Activated T-cell treated with anti-CD3 and anti-CD28 coated beads, Interleukin-2, amount 50 U/mL, for 4 hours (primary cell): ENCODE measurements at regions not wholly inside any gene's neighbourhood (a gene's known extent, or its start where the extent isn't known, plus 50 kb on each side); places are given as distances from the start of the nearest gene placed in this dataset.
"Not testable (repeated sequence)": the region's sequence is repeated elsewhere in the genome, so short reads cannot be mapped to it uniquely, and the experiment has no call there.

Experiments
- ATAC-seq, 2 donors: fragments of 200-7000 bp; cut with Tn5 transposase; one replicate each; pipeline ENCODE4 v1.10.0; 2021
- DNase-seq: peaks from one replicate; pipeline ENCODE4 v3.0.0-alpha.2; 2020
- H3K27me3 Mint-ChIP-seq: one replicate; pipeline ENCODE4 v1.8.0; 2021; ENCODE audit warnings: low read depth, mixed read lengths
- H3K36me3 Mint-ChIP-seq: one replicate; pipeline ENCODE4 v1.8.0; 2022; ENCODE audit warnings: mixed read lengths; ENCODE audit not compliant: insufficient read depth
- H3K4me1 Mint-ChIP-seq: one replicate; pipeline ENCODE4 v1.8.0; 2021; ENCODE audit warnings: low read depth, mixed read lengths
- H3K4me3 Mint-ChIP-seq: one replicate; pipeline ENCODE4 v1.8.0; 2021; ENCODE audit warnings: mild to moderate bottlenecking, moderate library complexity, mixed read lengths
- H3K9me3 Mint-ChIP-seq: one replicate; pipeline ENCODE4 v1.8.0; 2021; ENCODE audit warnings: mixed read lengths

DNA sequence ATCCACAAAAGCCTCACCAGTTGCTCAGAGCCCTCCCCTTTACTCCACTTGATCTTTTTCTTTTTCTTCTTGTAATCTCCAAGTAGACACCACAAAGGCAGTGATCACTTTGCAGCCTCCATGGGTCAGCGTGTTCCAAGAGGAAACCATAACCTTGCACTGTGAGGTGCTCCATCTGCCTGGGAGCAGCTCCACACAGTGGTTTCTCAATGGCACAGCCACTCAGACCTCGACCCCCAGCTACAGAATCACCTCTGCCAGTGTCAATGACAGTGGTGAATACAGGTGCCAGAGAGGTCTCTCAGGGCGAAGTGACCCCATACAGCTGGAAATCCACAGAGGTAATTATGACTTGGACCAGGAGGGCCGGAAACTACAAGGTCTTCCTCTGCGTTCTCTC lies 95.6 kb downstream of the FAM72B start:
- not testable (repeated sequence) for H3K9me3 Mint-ChIP-seq

DNA sequence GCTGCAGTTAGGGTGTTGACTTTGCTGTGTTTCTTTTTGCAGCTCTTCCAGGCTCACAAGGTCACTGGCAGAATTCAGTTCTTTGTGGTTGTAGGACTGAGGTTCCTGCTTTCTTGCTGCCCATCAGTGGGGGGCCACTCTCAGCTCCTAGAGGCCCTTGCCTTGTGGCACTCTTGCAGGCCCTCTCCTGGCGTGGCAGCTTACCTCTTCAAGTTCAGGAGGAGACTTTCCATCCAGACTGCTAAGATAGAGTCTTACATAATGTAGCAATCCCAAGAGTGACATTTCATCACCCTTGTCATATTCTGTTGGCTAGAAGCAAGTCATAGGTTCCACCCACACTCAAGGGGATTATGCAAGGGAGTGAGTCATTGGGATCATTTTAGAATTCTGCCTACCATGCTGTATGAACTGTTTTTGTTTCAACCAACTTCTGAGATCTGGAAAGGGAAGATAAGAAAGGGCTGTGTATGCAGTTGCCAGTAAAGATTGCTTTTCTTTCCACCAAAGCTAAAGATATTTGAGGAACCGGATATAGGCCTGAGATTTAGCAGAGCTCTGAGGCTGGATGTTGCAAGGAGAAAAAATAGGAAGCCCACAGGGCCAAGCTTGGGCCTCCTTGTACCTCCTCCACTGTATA lies 91.7 kb downstream of the FAM72B start:
- H3K36me3 Mint-ChIP-seq, DNase-seq: not testable (repeated sequence)
- ATAC-seq = peak; percentile 17 to 25

More for the DNA sequence above, 95.6 kb downstream of the FAM72B start:
- H3K27me3 Mint-ChIP-seq, DNase-seq, H3K4me1 Mint-ChIP-seq, ATAC-seq, H3K4me3 Mint-ChIP-seq, H3K36me3 Mint-ChIP-seq: not testable (repeated sequence)

DNA sequence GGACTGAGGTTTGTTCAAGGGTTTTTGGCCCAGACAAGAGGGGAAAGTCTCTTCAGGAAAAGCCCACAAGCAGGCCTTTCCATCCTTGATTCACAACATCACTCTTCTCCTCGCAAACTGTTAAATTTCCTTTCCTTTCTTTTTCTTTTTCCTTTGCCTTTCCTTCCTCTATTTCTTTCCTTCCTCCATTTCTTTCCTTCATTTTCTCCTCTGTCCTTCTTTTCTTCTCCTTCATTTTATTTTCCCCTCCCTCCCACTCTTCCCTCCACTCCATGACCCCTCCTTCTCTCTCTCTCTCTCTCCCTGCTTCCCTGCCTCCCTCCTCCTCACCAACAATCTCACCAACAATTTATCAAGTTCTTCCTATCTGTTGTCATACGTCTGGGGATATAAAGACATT lies 89.1 kb downstream of the FAM72B start:
- not testable (repeated sequence) for H3K4me3 Mint-ChIP-seq, H3K9me3 Mint-ChIP-seq, H3K36me3 Mint-ChIP-seq, H3K4me1 Mint-ChIP-seq, DNase-seq, H3K27me3 Mint-ChIP-seq, ATAC-seq

More for the DNA sequence above, 91.7 kb downstream of the FAM72B start:
- not testable (repeated sequence) for H3K4me1 Mint-ChIP-seq, H3K4me3 Mint-ChIP-seq, H3K27me3 Mint-ChIP-seq, H3K9me3 Mint-ChIP-seq

DNA sequence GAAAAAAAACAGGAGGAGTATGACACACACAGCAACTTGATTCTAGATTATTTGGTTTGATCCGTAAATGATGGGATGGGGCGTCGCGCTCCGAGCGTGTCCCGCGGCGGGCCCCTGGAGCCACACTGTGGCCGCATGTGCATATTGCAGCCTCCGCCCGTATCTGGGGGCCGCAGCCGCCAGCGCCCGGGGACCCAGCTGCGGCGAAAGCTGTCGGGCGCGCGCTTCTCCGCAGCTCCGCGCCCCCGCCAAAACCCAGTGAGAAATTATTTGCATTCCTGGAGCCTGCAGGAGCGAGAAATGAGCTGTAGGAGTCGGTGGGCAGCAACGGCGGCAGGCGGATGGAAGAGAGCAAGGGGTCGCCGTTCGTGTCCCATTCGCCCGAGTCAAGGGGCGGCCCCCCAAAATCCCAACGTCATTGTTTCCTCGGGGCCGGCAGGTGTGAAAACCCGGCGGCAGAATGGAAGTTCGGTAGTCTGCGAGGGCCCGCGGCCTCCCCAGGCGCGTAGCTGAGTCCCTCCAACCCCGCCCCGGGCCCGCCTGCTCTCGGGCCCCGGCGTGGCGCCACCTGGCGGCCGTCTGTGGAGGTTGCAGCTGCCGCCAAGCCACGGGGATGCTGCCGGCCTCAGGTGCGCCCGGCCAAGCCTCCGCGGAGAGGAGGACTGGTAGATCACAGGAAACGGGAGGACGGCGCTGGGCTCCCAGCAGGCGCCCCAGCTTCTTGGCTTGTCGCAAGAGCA lies 86.8 kb downstream of the FAM72B start:
- H3K4me3 Mint-ChIP-seq = peak overlapping the region; percentile 70
- H3K9me3 Mint-ChIP-seq, H3K27me3 Mint-ChIP-seq, H3K36me3 Mint-ChIP-seq, H3K4me1 Mint-ChIP-seq: not testable (repeated sequence)
- peak; percentile 82 for DNase-seq
- ATAC-seq = peak; percentile 96 to 97

DNA sequence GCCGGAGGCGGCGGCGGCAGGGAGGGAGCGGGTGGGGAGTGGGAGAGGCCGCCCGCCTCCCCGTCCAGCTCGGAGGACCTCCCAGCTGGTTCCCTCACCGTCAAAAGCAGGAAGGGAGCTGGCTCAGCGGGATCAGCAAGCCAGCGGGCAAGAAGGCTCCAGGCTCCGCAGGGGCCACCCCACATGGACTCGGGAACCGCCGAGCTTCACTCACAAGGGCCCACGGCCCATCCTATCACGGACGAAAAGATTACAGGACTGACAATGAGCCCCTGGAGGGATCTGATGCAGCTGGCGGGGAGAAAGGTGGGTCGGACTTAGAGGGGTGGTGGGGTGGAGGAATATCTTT lies 86.3 kb downstream of the FAM72B start:
- H3K4me3 Mint-ChIP-seq, H3K4me1 Mint-ChIP-seq, H3K27me3 Mint-ChIP-seq, DNase-seq, H3K36me3 Mint-ChIP-seq, H3K9me3 Mint-ChIP-seq, ATAC-seq: not testable (repeated sequence)

DNA sequence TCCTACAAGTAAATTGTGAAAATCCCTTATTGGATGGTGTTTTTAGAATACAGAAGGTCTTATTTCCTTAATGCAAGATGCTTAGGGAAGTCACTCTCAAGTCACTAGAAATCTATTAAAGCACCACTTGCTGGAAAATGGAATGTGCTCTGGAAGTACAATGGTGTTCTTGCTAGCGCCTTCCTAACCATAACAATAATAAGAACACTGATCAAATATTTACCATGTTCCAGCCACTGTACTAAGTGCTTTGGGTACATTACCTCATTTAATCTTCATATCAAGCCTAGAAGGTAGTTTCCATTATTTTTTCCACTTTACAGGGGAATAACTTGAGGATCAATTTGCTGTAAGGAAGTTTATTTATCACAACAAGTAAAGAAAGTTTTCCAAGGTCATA lies 75.1 kb downstream of the FAM72B start:
- not testable (repeated sequence) for H3K4me3 Mint-ChIP-seq, H3K9me3 Mint-ChIP-seq, DNase-seq, H3K27me3 Mint-ChIP-seq, ATAC-seq, H3K36me3 Mint-ChIP-seq, H3K4me1 Mint-ChIP-seq

DNA sequence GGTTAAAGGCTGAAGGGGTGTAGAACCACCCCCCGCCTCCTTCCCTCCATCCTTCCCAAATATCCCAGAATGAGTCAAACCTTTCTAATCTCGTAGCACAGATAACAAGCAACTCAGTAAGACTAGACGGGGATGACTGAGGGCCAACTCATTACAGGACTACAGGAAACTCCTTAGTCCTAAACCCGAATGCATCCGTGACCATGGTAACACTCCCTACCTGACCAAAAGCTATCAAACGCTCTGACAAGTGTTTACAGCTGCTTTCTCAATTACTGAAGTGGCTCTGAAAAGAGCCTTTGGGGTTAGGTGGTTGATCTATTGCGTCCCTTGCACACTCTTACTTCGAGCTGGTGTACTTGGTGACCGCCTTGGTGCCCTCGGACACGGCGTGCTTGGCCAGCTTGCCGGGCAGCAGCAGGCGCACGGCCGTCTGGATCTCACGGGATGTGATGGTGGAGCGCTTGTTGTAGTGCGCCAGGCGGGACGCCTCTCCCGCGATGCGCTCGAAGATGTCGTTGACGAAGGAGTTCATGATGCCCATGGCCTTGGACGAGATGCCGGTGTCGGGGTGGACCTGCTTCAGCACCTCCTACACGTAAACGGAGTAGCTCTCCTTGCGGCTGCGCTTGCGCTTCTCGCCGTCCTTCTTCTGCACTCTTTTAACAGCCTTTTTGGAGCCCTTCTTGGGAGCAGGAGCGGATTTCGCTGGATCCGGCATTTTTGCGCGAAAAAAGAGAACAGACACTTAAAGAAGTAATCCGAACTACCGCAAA lies 67.4 kb downstream of the FAM72B start:
- not testable (repeated sequence) for H3K4me1 Mint-ChIP-seq, DNase-seq, H3K36me3 Mint-ChIP-seq, H3K9me3 Mint-ChIP-seq, H3K4me3 Mint-ChIP-seq, H3K27me3 Mint-ChIP-seq
- peak; percentile 18 to 32 for ATAC-seq

DNA sequence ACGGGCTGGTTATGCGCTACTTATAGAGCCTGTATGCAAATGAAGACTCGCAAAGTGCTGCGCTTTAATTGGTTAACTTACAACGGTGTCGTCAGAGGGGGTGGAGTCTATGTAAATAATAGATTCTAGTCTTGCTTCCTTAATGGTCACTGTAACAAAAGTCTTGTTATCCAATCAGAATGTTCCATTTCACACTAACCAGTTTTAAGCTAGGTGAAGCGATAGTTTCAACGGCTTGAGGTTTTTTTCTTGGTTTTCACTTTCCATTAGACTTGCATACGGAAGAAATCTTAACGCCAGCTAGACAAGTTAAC lies 66.9 kb downstream of the FAM72B start:
- H3K27me3 Mint-ChIP-seq, H3K9me3 Mint-ChIP-seq, H3K36me3 Mint-ChIP-seq, DNase-seq, H3K4me1 Mint-ChIP-seq, H3K4me3 Mint-ChIP-seq: not testable (repeated sequence)
- peak; percentile 64 to 70 for ATAC-seq

DNA sequence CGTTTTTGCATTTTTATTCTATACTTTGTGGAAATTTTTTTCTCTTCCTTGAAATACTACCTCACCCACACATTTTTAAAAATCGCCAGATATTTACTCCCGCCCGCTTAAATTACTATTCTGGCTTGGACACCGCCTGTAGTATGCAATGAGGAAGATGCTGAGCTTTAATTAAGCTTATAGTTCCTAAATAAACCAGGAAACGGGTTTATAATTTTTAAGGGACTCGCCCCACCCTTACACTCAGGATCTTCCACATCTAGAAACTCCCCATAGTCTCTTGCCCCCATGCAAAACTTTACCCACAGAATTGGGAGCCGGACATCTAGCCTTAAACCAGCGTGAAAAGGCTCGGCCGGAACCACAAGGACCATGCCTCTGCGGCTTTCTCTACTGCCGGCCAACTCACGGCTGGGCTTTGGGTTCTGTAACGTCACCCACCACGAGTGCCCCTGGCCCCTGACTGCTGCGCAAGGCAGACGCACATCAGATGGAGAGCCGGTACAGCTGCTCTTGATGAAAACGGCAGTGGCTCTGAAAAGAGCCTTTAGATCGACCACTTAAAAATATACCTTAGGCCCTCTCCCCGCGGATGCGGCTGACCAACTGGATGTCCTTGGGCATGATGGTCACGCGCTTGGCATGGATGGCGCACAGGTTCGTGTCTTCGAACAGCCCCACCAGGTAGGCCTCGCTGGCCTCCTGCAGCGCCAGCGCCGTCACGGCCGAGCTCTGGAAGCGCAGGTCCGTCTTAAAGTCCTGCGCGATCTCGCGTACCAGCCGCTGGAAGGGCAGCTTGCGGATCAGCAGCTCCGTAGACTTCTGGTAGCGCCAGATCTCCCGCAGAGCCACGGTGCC lies 66.3 kb downstream of the FAM72B start:
- H3K4me3 Mint-ChIP-seq = peak overlapping the region; percentile 13
- not testable (repeated sequence) for H3K9me3 Mint-ChIP-seq, H3K27me3 Mint-ChIP-seq, ATAC-seq, H3K36me3 Mint-ChIP-seq, DNase-seq, H3K4me1 Mint-ChIP-seq
